Mesendoderm (in vitro differentiated cells): ENCODE measurements at regions not wholly inside any gene's neighbourhood (a gene's known extent, or its start where the extent isn't known, plus 50 kb on each side); places are given as distances from the start of the nearest gene placed in this dataset.

Source experiments
- DNase-seq: peaks from one replicate; pipeline ENCODE4 v3.0.0; 2013
- H2AK5ac ChIP-seq: 2 replicates; pipeline ENCODE4 v1.6.1; 2013; ENCODE audit warnings: low read length, inconsistent platforms
- H2BK120ac ChIP-seq: 2 replicates; pipeline ENCODE4 v1.6.1; 2013; ENCODE audit warnings: low read depth, mild to moderate bottlenecking, low read length, moderate library complexity, mixed read lengths
- H2BK15ac ChIP-seq: replicated peaks from 2 replicates; pipeline ENCODE4 v1.6.1; 2013; ENCODE audit warnings: low read depth, mild to moderate bottlenecking, moderate library complexity
- H2BK5ac ChIP-seq: 2 replicates; pipeline ENCODE4 v1.6.1; 2013; ENCODE audit warnings: low read length, inconsistent platforms
- H3K18ac ChIP-seq: 2 replicates; pipeline ENCODE4 v1.6.1; 2013; ENCODE audit warnings: mild to moderate bottlenecking, low read length, mixed read lengths
- H3K23ac ChIP-seq: one replicate; pipeline ENCODE4 v1.6.1; 2013; ENCODE audit warnings: low read length
- H3K27ac ChIP-seq: 2 replicates; pipeline ENCODE4 v1.5.1; 2013; ENCODE audit warnings: low read depth, mild to moderate bottlenecking, inconsistent platforms, low read length, moderate library complexity
- H3K27me3 ChIP-seq: 2 replicates; pipeline ENCODE4 v1.6.1; 2013; ENCODE audit warnings: low read length, control low read depth, mild to moderate bottlenecking, inconsistent platforms; ENCODE audit not compliant: insufficient read depth, poor library complexity
- H3K36me3 ChIP-seq: 2 replicates; pipeline ENCODE4 v1.6.1; 2013; ENCODE audit warnings: low read length, inconsistent platforms; ENCODE audit not compliant: control insufficient read depth, insufficient read depth
- H3K4ac ChIP-seq: one replicate; pipeline ENCODE4 v1.6.1; 2013; ENCODE audit warnings: low read depth, mild to moderate bottlenecking, low read length, moderate library complexity
- H3K4me1 ChIP-seq: 2 replicates; pipeline ENCODE4 v1.6.1; 2013; ENCODE audit warnings: low read depth, low read length, inconsistent platforms; ENCODE audit not compliant: control insufficient read depth
- H3K4me2 ChIP-seq: 2 replicates; pipeline ENCODE4 v1.6.1; 2013; ENCODE audit warnings: low read length
- H3K4me3 ChIP-seq: 2 replicates; pipeline ENCODE4 v1.5.1; 2013; ENCODE audit warnings: mild to moderate bottlenecking, low read length
- H3K56ac ChIP-seq: one replicate; pipeline ENCODE4 v1.6.1; 2013; ENCODE audit warnings: low read length
- H3K79me1 ChIP-seq: 2 replicates; pipeline ENCODE4 v1.6.1; 2013; ENCODE audit warnings: low read length, inconsistent platforms
- H3K79me2 ChIP-seq: 2 replicates; pipeline ENCODE4 v1.6.1; 2013; ENCODE audit warnings: mild to moderate bottlenecking, low read length; ENCODE audit not compliant: control insufficient read depth, insufficient read depth
- H3K9ac ChIP-seq: 2 replicates; pipeline ENCODE4 v1.6.1; 2013; ENCODE audit warnings: low read length, inconsistent platforms
- H4K5ac ChIP-seq: one replicate; pipeline ENCODE4 v1.6.1; 2013; ENCODE audit warnings: low read length
- H4K8ac ChIP-seq: one replicate; pipeline ENCODE4 v1.6.1; 2013; ENCODE audit warnings: low read depth, mild to moderate bottlenecking, control low read depth, low read length, moderate library complexity
- WGBS: extraction: QIAGEN DNeasy Blood & Tissue Kit; methylation state at CpG from one replicate; pipeline ENCODE4 v1.1.7; 2013; ENCODE audit warnings: low lambda C conversion rate, missing lambda C conversion rate; ENCODE audit not compliant: insufficient coverage; ENCODE audit errors: extremely low coverage; 5-methylcytosine and 5-hydroxymethylcytosine counted together

- no peaks in the 10 kb centered on the region for H3K36me3 ChIP-seq
- H3K18ac ChIP-seq = no peak overlapping the region
- H3K27me3 ChIP-seq = no peaks in the 10 kb centered on the region
- no peak overlapping the region for H3K4me2 ChIP-seq
- H3K23ac ChIP-seq = no peak overlapping the region
- H3K4me3 ChIP-seq = no peak overlapping the region
- no peaks in the 10 kb centered on the region for H3K4me1 ChIP-seq
- H3K9ac ChIP-seq = no peak overlapping the region
- H4K8ac ChIP-seq = no peak overlapping the region
- H4K5ac ChIP-seq = no peak overlapping the region
- no peak overlapping the region for H3K56ac ChIP-seq
- H3K79me2 ChIP-seq = no peaks in the 10 kb centered on the region
- no peak overlapping the region for H2AK5ac ChIP-seq
- no peaks in the 10 kb centered on the region for H3K79me1 ChIP-seq
- no peak overlapping the region for H3K27ac ChIP-seq
- no peak for DNase-seq
- no peak overlapping the region for H2BK120ac ChIP-seq
- H2BK5ac ChIP-seq = no peak overlapping the region
- no peak overlapping the region for H3K4ac ChIP-seq
- no peak overlapping the region for H2BK15ac ChIP-seq
- WGBS = no CpG with 5 or more reads among the region's 4 CpGs
Observed at GRCh38 chr5:156182174-156182967, 144.6 kb upstream of the SGCD start.

GRCh38 chr5:156186760-156187159, 140.2 kb upstream of the SGCD start:
- Histone ChIP-seq H3K56ac (no peak overlapping the region), H3K9ac (no peak overlapping the region), H3K4me2 (no peak overlapping the region), H3K4me1 (no peaks in the 10 kb centered on the region), H4K5ac (no peak overlapping the region), H4K8ac (no peak overlapping the region), H3K4ac (no peak overlapping the region), H3K4me3 (no peak overlapping the region), H3K27ac (no peak overlapping the region), H3K18ac (no peak overlapping the region), H3K79me1 (no peaks in the 10 kb centered on the region), H3K79me2 (no peaks in the 10 kb centered on the region), H3K27me3 (no peaks in the 10 kb centered on the region), H3K23ac (no peak overlapping the region), H2BK15ac (no peak overlapping the region), H2BK120ac (no peak overlapping the region), H3K36me3 (no peaks in the 10 kb centered on the region), H2AK5ac (no peak overlapping the region), H2BK5ac (no peak overlapping the region)
- no peak for DNase-seq
- no CpG with 5 or more reads among the region's 1 CpG for WGBS

- no peak overlapping the region for H3K4me3 ChIP-seq
- no peak overlapping the region for H4K5ac ChIP-seq
- H3K56ac ChIP-seq = no peak overlapping the region
- WGBS = no CpG with 5 or more reads among the region's 3 CpGs
- no peaks in the 10 kb centered on the region for H3K79me2 ChIP-seq
- no peak overlapping the region for H3K18ac ChIP-seq
- H3K4ac ChIP-seq = no peak overlapping the region
- H2BK120ac ChIP-seq = no peak overlapping the region
- no peak overlapping the region for H4K8ac ChIP-seq
- no peak overlapping the region for H2BK5ac ChIP-seq
- no peaks in the 10 kb centered on the region for H3K36me3 ChIP-seq
- no peak overlapping the region for H2BK15ac ChIP-seq
- H3K27ac ChIP-seq = no peak overlapping the region
- no peak for DNase-seq
- no peak overlapping the region for H3K4me2 ChIP-seq
- H3K79me1 ChIP-seq = no peaks in the 10 kb centered on the region
- H3K27me3 ChIP-seq = no peaks in the 10 kb centered on the region
- no peak overlapping the region for H3K23ac ChIP-seq
- H2AK5ac ChIP-seq = no peak overlapping the region
- H3K4me1 ChIP-seq = no peaks in the 10 kb centered on the region
- no peak overlapping the region for H3K9ac ChIP-seq
Observed at GRCh38 chr5:156188016-156188415, 138.9 kb upstream of the SGCD start.

GRCh38 chr5:156189628-156190027, 137.3 kb upstream of the SGCD start:
- Histone ChIP-seq H2BK15ac (no peak overlapping the region), H3K27me3 (no peaks in the 10 kb centered on the region), H3K23ac (no peak overlapping the region), H3K79me2 (no peaks in the 10 kb centered on the region), H3K18ac (no peak overlapping the region), H2BK5ac (no peak overlapping the region), H3K4me1 (no peaks in the 10 kb centered on the region), H2BK120ac (no peak overlapping the region), H4K8ac (no peak overlapping the region), H3K36me3 (no peaks in the 10 kb centered on the region), H3K4ac (no peak overlapping the region), H3K27ac (no peak overlapping the region), H3K4me2 (no peak overlapping the region), H3K9ac (no peak overlapping the region), H4K5ac (no peak overlapping the region), H3K79me1 (no peaks in the 10 kb centered on the region), H3K56ac (no peak overlapping the region), H3K4me3 (no peak overlapping the region), H2AK5ac (no peak overlapping the region)
- no CpG with 5 or more reads among the region's 4 CpGs for WGBS
- no peak for DNase-seq

GRCh38 chr5:156191547-156191946, 135.4 kb upstream of the SGCD start:
- DNase-seq = peak; percentile 25
- WGBS = no CpG with 5 or more reads among the region's 1 CpG
- H3K27ac ChIP-seq = no peak overlapping the region
- H3K23ac ChIP-seq = no peak overlapping the region
- H3K4me2 ChIP-seq = no peak overlapping the region
- no peak overlapping the region for H4K5ac ChIP-seq
- H2BK15ac ChIP-seq = no peak overlapping the region
- no peaks in the 10 kb centered on the region for H3K79me2 ChIP-seq
- H3K9ac ChIP-seq = no peak overlapping the region
- no peak overlapping the region for H2BK5ac ChIP-seq
- no peaks in the 10 kb centered on the region for H3K4me1 ChIP-seq
- H3K4me3 ChIP-seq = no peak overlapping the region
- H2BK120ac ChIP-seq = no peak overlapping the region
- no peak overlapping the region for H3K56ac ChIP-seq
- no peak overlapping the region for H2AK5ac ChIP-seq
- H4K8ac ChIP-seq = no peak overlapping the region
- no peaks in the 10 kb centered on the region for H3K79me1 ChIP-seq
- no peaks in the 10 kb centered on the region for H3K27me3 ChIP-seq
- no peaks in the 10 kb centered on the region for H3K36me3 ChIP-seq
- H3K18ac ChIP-seq = no peak overlapping the region
- H3K4ac ChIP-seq = no peak overlapping the region
